RCC 7860 (cell line): ENCODE measurements at regions not wholly inside any gene's neighbourhood (a gene's known extent, or its start where the extent isn't known, plus 50 kb on each side); places are given as distances from the start of the nearest gene placed in this dataset.
"Not testable (repeated sequence)": the region's sequence is repeated elsewhere in the genome, so short reads cannot be mapped to it uniquely, and the experiment has no call there.

Experiments
- DNase-seq: peaks from one replicate; pipeline ENCODE4 v3.0.0-alpha.2; 2015; ENCODE audit warnings: low spot score
- FAIRE-seq: peaks from 2 replicates; lab custom pipeline; 2012; peaks lifted over from hg19 to GRCh38; lab: Jason Lieb, UNC

GRCh38 chrX:137646472-137646871 lies 80.5 kb downstream of the ZIC3 start:
- FAIRE-seq (no peak), DNase-seq (no peak)

DNA sequence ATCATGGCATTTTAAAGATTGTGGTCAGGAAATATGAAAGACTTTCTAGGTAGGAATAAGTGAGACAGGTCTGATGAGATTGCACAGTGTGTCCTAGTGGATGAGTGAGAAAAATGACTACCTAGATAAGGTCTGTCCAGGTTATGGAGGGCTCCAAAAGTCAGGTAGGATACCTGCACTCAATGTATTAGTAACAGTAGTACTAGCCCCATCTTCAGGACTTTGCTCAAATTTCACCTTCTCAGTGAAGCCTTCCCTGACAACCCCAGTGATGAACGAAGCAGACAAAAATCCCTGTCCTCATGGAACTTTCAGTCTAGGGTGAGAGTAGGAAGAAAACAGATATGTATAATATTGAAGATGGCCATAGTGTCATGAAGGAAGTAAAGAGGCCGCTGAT lies 85.7 kb downstream of the ZIC3 start:
- DNase-seq (no peak), FAIRE-seq (no peak)

- FAIRE-seq = no peak
- DNase-seq = no peak
Observed at GRCh38 chrX:137652086-137652485, 86.2 kb downstream of the ZIC3 start.

GRCh38 chrX:137654481-137654880 lies 88.6 kb downstream of the ZIC3 start:
- FAIRE-seq (no peak), DNase-seq (no peak)

DNA sequence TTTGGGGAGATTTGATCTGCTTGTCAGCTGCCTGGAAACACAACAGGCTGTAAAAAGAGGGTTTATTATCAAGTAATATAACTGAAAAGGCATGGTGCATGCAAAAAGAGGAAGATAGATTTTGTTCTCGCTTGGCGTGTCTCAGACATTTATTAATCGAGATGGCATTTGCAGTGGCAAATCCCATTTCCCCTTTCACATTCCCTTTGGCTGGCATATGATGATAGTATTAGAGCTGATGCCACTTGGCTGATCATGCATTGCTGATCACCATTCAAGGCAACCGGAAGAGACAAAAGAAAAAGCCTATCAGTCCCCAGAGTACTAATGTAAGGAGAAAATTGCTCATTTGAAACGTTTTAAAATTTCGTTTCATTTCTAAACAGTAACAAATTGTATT lies 101.8 kb downstream of the ZIC3 start:
- FAIRE-seq (no peak), DNase-seq (no peak)

DNA sequence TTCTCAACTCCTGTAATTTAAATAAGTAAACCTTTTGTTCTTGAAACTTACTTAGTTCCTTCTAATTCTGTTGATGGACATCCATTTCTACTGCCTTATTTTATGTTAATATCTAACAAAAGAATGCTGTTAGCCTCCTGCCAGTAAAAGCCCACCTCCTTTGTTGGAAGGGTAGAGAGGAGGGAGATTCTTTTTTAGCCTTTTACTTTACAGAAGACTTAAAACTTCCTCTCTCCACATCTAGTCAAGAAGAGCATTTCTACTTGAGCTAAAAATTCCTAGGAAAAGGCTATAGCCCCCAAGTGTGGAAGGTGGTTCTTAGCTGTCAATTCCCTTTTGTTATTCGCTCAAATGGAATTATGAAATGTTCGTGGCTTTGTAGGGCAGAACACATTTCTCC lies 118.7 kb downstream of the ZIC3 start:
- no peak for DNase-seq
- FAIRE-seq = no peak

- no peak for FAIRE-seq
- no peak for DNase-seq
Observed at GRCh38 chrX:137695417-137695816, 129.5 kb downstream of the ZIC3 start.

DNA sequence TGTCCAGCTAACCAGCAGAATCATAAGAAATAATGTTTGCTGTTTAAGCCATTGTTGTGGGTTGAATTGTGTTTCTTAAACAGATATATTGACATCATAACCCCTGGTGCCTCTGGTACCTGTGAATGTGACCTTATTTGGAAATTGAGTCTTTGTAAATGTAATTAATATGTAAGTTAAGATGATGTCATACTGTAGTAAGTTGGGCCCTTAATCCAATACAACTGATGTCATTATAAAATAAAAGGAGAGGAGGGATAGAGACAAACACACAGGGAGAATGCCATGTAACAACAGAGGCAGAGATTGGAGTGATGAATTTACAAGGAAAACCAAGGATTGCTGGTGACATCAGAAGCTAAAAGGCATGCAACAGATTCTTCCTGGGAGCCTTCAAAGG lies 141.4 kb downstream of the ZIC3 start:
- FAIRE-seq = no peak

GRCh38 chrX:137742846-137743245 lies 176.9 kb downstream of the ZIC3 start:
- DNase-seq (no peak), FAIRE-seq (no peak)

More for the DNA sequence above, 141.4 kb downstream of the ZIC3 start:
- DNase-seq = no peak

- FAIRE-seq (no peak), DNase-seq (no peak)
Observed at GRCh38 chrX:137743414-137743813, 177.5 kb downstream of the ZIC3 start.

DNA sequence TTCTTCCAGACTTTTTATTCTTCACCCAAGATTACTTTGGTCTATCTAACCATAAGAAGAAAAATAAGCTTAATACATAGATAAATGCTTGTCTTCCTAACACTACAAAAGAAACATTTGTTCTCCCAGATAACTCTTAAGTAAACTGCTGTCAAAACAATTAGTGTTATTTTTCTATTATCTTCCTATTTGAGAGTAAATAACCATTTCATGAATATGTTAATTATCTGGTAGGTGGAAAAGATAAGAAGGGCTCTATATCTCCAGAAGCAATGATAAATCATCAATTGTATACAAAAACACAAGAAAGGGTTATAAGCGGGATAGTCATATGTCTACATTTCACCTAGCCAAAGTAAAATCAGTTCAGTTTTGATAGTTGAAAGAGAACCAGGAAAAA lies 180.4 kb downstream of the ZIC3 start:
- DNase-seq (no peak), FAIRE-seq (no peak)

GRCh38 chrX:137747244-137748043 lies 181.5 kb downstream of the ZIC3 start:
- FAIRE-seq (no peak), DNase-seq (no peak)

GRCh38 chrX:137748827-137749226 lies 182.9 kb downstream of the ZIC3 start:
- no peak for DNase-seq

GRCh38 chrX:137749246-137749645 lies 183.3 kb downstream of the ZIC3 start:
- DNase-seq = no peak

More at GRCh38 chrX:137748827-137749226, 182.9 kb downstream of the ZIC3 start:
- FAIRE-seq = no peak

DNA sequence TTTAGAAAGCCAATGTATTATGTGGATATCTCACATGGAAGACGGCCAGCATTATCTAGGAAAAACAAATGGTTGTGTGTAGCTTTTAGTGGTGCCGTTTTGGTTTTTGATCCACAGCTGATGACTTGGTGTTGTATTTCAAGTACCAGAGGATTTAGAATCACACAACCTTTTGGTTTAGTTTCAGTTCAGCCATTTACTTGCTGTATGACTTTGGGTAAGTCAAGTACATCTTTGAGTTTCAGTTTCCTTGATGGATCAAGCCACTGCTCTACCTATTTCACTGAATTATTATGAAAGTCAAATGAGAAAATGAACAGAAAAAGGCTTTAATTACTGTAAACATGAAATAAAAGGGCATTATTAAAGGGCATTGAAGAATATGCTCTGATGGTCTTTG lies 205.6 kb downstream of the ZIC3 start:
- FAIRE-seq = no peak
- no peak for DNase-seq

More at GRCh38 chrX:137749246-137749645, 183.3 kb downstream of the ZIC3 start:
- FAIRE-seq = no peak

GRCh38 chrX:137792214-137792613 lies 226.3 kb downstream of the ZIC3 start:
- FAIRE-seq (no peak), DNase-seq (no peak)

- not testable (repeated sequence) for DNase-seq, FAIRE-seq
Observed at GRCh38 chrX:137797926-137798325, 232.0 kb downstream of the ZIC3 start.

DNA sequence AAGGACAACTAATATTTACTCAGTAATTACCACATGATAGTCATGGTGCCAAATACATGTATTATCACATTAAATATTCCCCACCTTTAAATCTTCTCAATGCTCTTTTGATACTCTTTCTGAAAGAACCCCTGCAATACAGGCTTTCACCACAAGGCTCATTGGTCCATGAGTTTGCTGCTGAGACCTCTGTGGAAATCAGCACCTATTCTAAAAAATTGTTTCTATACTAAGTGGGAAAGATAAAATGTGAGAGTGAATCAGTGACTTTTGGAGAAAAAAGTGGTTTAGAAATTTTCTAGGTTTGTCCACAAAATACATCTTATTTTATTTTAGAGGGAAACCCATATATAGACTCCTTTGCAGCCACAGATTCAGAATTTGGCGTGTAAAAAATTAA lies 257.3 kb downstream of the ZIC3 start:
- FAIRE-seq (no peak), DNase-seq (no peak)

GRCh38 chrX:137847376-137847775 lies 281.4 kb downstream of the ZIC3 start:
- no peak for FAIRE-seq
- no peak for DNase-seq

- DNase-seq = no peak
- FAIRE-seq = no peak
Observed at GRCh38 chrX:137848266-137848905, 282.5 kb downstream of the ZIC3 start.

DNA sequence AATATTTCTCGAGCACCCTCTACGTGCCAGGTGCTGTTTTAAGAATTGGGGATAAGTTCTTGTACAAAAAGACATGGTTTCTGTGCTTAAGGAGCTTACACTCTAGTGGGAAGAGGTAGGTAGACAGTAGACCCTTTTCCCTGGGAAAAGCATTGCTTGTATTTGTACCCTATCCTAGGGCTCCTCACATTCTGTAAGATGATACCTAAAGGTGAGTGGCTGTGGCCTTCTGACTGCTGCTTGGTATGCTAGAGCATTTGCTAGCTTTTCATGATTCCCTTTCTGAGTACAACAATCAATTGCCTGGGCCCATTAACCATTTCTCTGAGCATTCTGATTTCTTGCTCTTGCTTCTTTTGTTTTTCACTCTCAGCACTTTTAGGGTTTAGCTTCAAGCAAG lies 286.6 kb downstream of the ZIC3 start:
- DNase-seq (no peak), FAIRE-seq (no peak)

GRCh38 chrX:137855490-137855889 lies 289.6 kb downstream of the ZIC3 start:
- DNase-seq (no peak), FAIRE-seq (no peak)
